Aorta (tissue), 5 donors: ENCODE measurements at regions not wholly inside any gene's neighbourhood (a gene's known extent, or its start where the extent isn't known, plus 50 kb on each side); places are given as distances from the start of the nearest gene placed in this dataset.

ENCODE experiments used
- ATAC-seq: fragments of 200-7000 bp; cut with Tn5 transposase; one replicate; pipeline ENCODE4 v1.9.1; 2022; ENCODE audit warnings: moderate library complexity; ENCODE audit not compliant: low FRiP score
- DNase-seq, 2 donors: peaks; one replicate each; pipeline ENCODE4 v3.0.0-alpha.2; 2020
- H3K27ac ChIP-seq, 2 donors: one replicate each; pipeline ENCODE4 v1.5.1; 2013; ENCODE audit warnings: low read length in 2 of 2, mild to moderate bottlenecking in 2 of 2, moderate library complexity in 2 of 2, control low read depth in 1 of 2, inconsistent platforms in 1 of 2, low read depth in 1 of 2
- H3K27me3 ChIP-seq, 2 donors: one replicate each; pipeline ENCODE4 v1.6.1; 2013; ENCODE audit warnings: control low read depth in 1 of 2, low read length in 1 of 2, mild to moderate bottlenecking in 1 of 2, moderate library complexity in 1 of 2; ENCODE audit not compliant: insufficient read depth in 2 of 2, control insufficient read depth in 1 of 2
- H3K36me3 ChIP-seq, 2 donors: one replicate each; pipeline ENCODE4 v1.6.1; 2013; ENCODE audit warnings: control low read depth in 1 of 2, low read length in 1 of 2, mild to moderate bottlenecking in 1 of 2; ENCODE audit not compliant: insufficient read depth in 2 of 2, control insufficient read depth in 1 of 2
- H3K4me1 ChIP-seq, 2 donors: one replicate each; pipeline ENCODE4 v1.6.1; 2013; ENCODE audit warnings: low read length in 2 of 2, control low read depth in 1 of 2, mild to moderate bottlenecking in 1 of 2, moderate library complexity in 1 of 2; ENCODE audit not compliant: insufficient read depth in 2 of 2, control insufficient read depth in 1 of 2
- H3K4me3 ChIP-seq, 2 donors: one replicate each; pipeline ENCODE4 v1.5.1; 2013; ENCODE audit warnings: low read length in 2 of 2, control low read depth in 1 of 2, mild to moderate bottlenecking in 1 of 2
- H3K9me3 ChIP-seq: one replicate; pipeline ENCODE4 v1.6.1; 2013; ENCODE audit warnings: mild to moderate bottlenecking, low read length; ENCODE audit not compliant: control insufficient read depth
- WGBS, 2 donors: extraction: QIAGEN DNeasy Blood & Tissue Kit; methylation state at CpG; one replicate each; pipeline ENCODE4 v1.1.7; 2013; 5-methylcytosine and 5-hydroxymethylcytosine counted together
- intact Hi-C, 2 donors: fragments of 100-400 bp; cut with DNase I; formaldehyde crosslinking; loops; one replicate each; pipeline versions ENCODE4 v1.14.2 to v1.15.0; 2022
- donor health status: healthy with polysubstance abuse.
- donor health status: Bipolar disorder and iron deficiency.
- donor health status: DM: no; HTN: no; CAD: no.
- donor health status: DM: no; HTN: no; CAD: no.
- donor health status: DM: yes; HTN: yes; CAD: no.

- peaks cover under 1% of the 10 kb centered on the region for H3K9me3 ChIP-seq
- intact Hi-C loops: no loop called here
- no peak for ATAC-seq
- peaks cover 0 to 2% of the 10 kb centered on the region in 2 donors for H3K4me1 ChIP-seq
- H3K27me3 ChIP-seq: no peaks in the 10 kb centered on the region
- no peaks in the 10 kb centered on the region for H3K36me3 ChIP-seq
- H3K4me3 ChIP-seq: no peak overlapping the region
- no peak for DNase-seq
- H3K27ac ChIP-seq: no peak overlapping the region
These were observed 130.3 kb upstream of the C21orf91 start for GRCh38 chr21:17949421-17949820.

GRCh38 chr21:17947531-17947930 lies 128.4 kb upstream of the C21orf91 start:
- 1 to 5% methylated on average over 2 of the region's 2 CpGs for WGBS, 2 donors

GRCh38 chr21:17931080-17931479 lies 111.9 kb upstream of the C21orf91 start:
- Histone ChIP-seq H3K36me3 (no peaks in the 10 kb centered on the region), H3K27ac (no peak overlapping the region), H3K4me1 (no peaks in the 10 kb centered on the region), H3K4me3 (no peak overlapping the region), H3K9me3 (no peaks in the 10 kb centered on the region), H3K27me3 (no peaks in the 10 kb centered on the region)
- DNase-seq: no peak
- 88 to 92% methylated on average over 4 of the region's 4 CpGs for WGBS, 2 donors
- intact Hi-C loops: no loop called here
- no peak for ATAC-seq

More at GRCh38 chr21:17947531-17947930, 128.4 kb upstream of the C21orf91 start:
- H3K4me3 ChIP-seq: no peak overlapping the region
- H3K4me1 ChIP-seq: peaks cover 0 to 2% of the 10 kb centered on the region in 2 donors
- H3K9me3 ChIP-seq: peaks cover 2% of the 10 kb centered on the region
- DNase-seq (no peak), ATAC-seq (no peak)
- intact Hi-C loops: no loop called here
- no peak overlapping the region for H3K27ac ChIP-seq
- H3K27me3 ChIP-seq: no peaks in the 10 kb centered on the region
- no peaks in the 10 kb centered on the region for H3K36me3 ChIP-seq

DNA sequence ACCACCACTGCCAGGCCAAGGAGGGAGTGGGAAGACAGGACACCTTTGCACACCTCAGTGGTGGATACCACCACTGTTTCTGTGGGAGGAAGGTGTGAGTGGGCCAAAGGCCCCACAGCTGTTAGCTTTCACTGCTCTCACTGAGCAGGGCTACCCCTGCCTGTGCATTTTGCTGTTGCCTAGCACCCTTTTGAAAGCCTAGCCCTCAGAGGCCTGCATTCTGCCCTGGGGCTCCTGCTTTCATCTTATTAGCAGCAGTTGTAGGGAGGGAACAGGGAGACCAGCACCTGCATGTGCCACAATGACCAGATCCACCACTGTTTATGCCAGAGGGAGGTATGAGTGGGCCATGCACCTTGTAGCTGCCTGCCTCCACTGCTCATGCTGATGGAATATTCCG lies 110.9 kb upstream of the C21orf91 start:
- intact Hi-C loops: no loop called here
- no peak for ATAC-seq
- Histone ChIP-seq H3K4me3 (no peak overlapping the region), H3K27me3 (no peaks in the 10 kb centered on the region), H3K27ac (no peak overlapping the region), H3K9me3 (no peaks in the 10 kb centered on the region), H3K4me1 (no peaks in the 10 kb centered on the region), H3K36me3 (no peaks in the 10 kb centered on the region)
- no peak for DNase-seq
- WGBS, 2 donors: 97 to 100% methylated on average over 1 of the region's 1 CpG

DNA sequence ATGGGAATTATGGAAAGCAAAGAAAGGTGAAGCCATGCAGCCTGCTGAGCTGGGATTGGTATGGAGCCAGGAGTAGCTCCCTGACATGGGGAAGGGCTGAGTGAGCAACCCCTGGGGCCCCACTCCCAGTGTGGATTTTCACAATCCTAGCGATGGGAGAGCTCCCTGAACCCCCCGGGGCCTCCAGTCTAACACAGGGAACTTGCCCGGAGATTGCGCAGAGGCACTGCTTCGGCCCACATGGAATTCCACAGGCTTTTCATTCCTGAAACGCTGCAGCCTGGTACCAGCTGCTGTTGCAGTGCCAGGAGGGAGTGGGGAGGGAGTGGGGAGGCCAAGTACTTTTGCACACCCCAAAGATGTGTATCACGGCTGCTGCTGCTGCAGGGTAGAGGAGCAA lies 110.4 kb upstream of the C21orf91 start:
- WGBS, 2 donors: 55 to 58% methylated on average over 6 to 7 of the region's 7 CpGs
- intact Hi-C loops: loop anchor here in 1 of 2 donors (5.0 to 10.0 kb wide), 2 partner anchors 115 to 252 kb away; partner anchors contain the start of gene C21orf91
- no peak for ATAC-seq

GRCh38 chr21:17925899-17926298 lies 106.7 kb upstream of the C21orf91 start:
- no peak for DNase-seq
- H3K27ac ChIP-seq: no peak overlapping the region
- no peaks in the 10 kb centered on the region for H3K9me3 ChIP-seq
- ATAC-seq: no peak
- H3K27me3 ChIP-seq: no peaks in the 10 kb centered on the region
- H3K4me3 ChIP-seq: no peak overlapping the region
- H3K36me3 ChIP-seq: no peaks in the 10 kb centered on the region
- no peaks in the 10 kb centered on the region for H3K4me1 ChIP-seq
- 51 to 64% methylated on average over 1 of the region's 1 CpG for WGBS, 2 donors
- intact Hi-C loops: loop anchor here in 1 of 2 donors (5.0 to 10.0 kb wide), 2 partner anchors 111 to 249 kb away; partner anchors contain the start of gene C21orf91

More for the DNA sequence above, 110.4 kb upstream of the C21orf91 start:
- Histone ChIP-seq H3K9me3 (no peaks in the 10 kb centered on the region), H3K36me3 (no peaks in the 10 kb centered on the region), H3K27me3 (no peaks in the 10 kb centered on the region), H3K27ac (no peak overlapping the region), H3K4me1 (no peaks in the 10 kb centered on the region), H3K4me3 (no peak overlapping the region)
- no peak for DNase-seq

GRCh38 chr21:17925000-17925610 lies 105.9 kb upstream of the C21orf91 start:
- ATAC-seq (peak; percentile 88), DNase-seq (no peak)
- no peaks in the 10 kb centered on the region for H3K9me3 ChIP-seq
- intact Hi-C loops: loop anchor here (5.0 to 10.0 kb wide), 2 partner anchors 110 to 248 kb away; partner anchors contain the start of gene C21orf91 (in 1 of the 2)
- H3K36me3 ChIP-seq: no peaks in the 10 kb centered on the region
- no peak overlapping the region for H3K27ac ChIP-seq
- WGBS, 2 donors: 0% methylated on average over 3 of the region's 3 CpGs
- H3K4me1 ChIP-seq: no peaks in the 10 kb centered on the region
- no peak overlapping the region for H3K4me3 ChIP-seq
- H3K27me3 ChIP-seq: no peaks in the 10 kb centered on the region

- DNase-seq: no peak
- no peaks in the 10 kb centered on the region for H3K27me3 ChIP-seq
- H3K4me3 ChIP-seq: no peak overlapping the region
- no peak overlapping the region for H3K27ac ChIP-seq
- peak; percentile 61 for ATAC-seq
- H3K9me3 ChIP-seq: peaks cover 3% of the 10 kb centered on the region
- no peaks in the 10 kb centered on the region for H3K36me3 ChIP-seq
- H3K4me1 ChIP-seq: no peaks in the 10 kb centered on the region
- WGBS, 2 donors: 40 to 51% methylated on average over 2 of the region's 2 CpGs
- intact Hi-C loops: loop anchor here (5.0 to 10.0 kb wide), 2 partner anchors 107 to 245 kb away; partner anchors contain the start of gene C21orf91 (in 1 of the 2)
These were observed 102.7 kb upstream of the C21orf91 start for GRCh38 chr21:17921579-17922530.
